MM.1S (cell line): ENCODE measurements at regions not wholly inside any gene's neighbourhood (a gene's known extent, or its start where the extent isn't known, plus 50 kb on each side); places are given as distances from the start of the nearest gene placed in this dataset.

Experiments used
- DNase-seq: peaks from one replicate; pipeline ENCODE4 v3.0.0-alpha.2; 2015
- H2AFZ ChIP-seq: fragments of 300-600 bp; sonication (generic); 2 replicates; pipeline ENCODE4 v1.6.0; 2016; ENCODE audit warnings: antibody characterized with exemption, low read length
- H3F3A ChIP-seq: fragments of 300-600 bp; sonication (generic); 2 replicates; pipeline ENCODE4 v1.6.1; 2016; ENCODE audit warnings: mild to moderate bottlenecking, antibody characterized with exemption, low read length, moderate library complexity, mixed read lengths; ENCODE audit not compliant: insufficient read depth
- H3K27ac ChIP-seq: fragments of 300-600 bp; sonication (generic); 2 replicates; pipeline ENCODE4 v1.5.1; 2016; ENCODE audit warnings: mild to moderate bottlenecking, low read length
- H3K27me3 ChIP-seq: fragments of 300-600 bp; sonication (generic); replicated peaks from 2 replicates; pipeline ENCODE4 v1.6.0; 2016; ENCODE audit warnings: low read length; ENCODE audit not compliant: insufficient read depth
- H3K36me3 ChIP-seq: fragments of 300-600 bp; sonication (generic); replicated peaks from 2 replicates; pipeline ENCODE4 v1.6.1; 2016; ENCODE audit warnings: mild to moderate bottlenecking, low read length, mixed read lengths; ENCODE audit not compliant: insufficient read depth
- H3K4me1 ChIP-seq: fragments of 300-600 bp; sonication (generic); 2 replicates; pipeline ENCODE4 v1.6.1; 2016; ENCODE audit warnings: low read length, mixed read lengths
- H3K4me2 ChIP-seq: fragments of 300-600 bp; sonication (generic); 2 replicates; pipeline ENCODE4 v1.6.0; 2016; ENCODE audit warnings: low read depth, low read length
- H3K4me3 ChIP-seq: fragments of 300-600 bp; sonication (generic); 2 replicates; pipeline ENCODE4 v1.5.1; 2016; ENCODE audit warnings: low read length, mixed read lengths
- H3K79me2 ChIP-seq: fragments of 300-600 bp; sonication (generic); 2 replicates; pipeline ENCODE4 v1.6.1; 2016; ENCODE audit warnings: mixed run types, low read length, mixed read lengths
- H3K9ac ChIP-seq: fragments of 300-600 bp; sonication (generic); 2 replicates; pipeline ENCODE4 v1.6.1; 2016; ENCODE audit warnings: low read length, mixed read lengths
- H3K9me2 ChIP-seq: fragments of 300-600 bp; sonication (generic); replicated peaks from 2 replicates; pipeline ENCODE4 v1.6.1; 2016; ENCODE audit warnings: mild to moderate bottlenecking, low read length, mixed read lengths; ENCODE audit not compliant: insufficient read depth
- H3K9me3 ChIP-seq: fragments of 300-600 bp; sonication (generic); replicated peaks from 2 replicates; pipeline ENCODE4 v1.6.1; 2016; ENCODE audit warnings: mild to moderate bottlenecking, low read length, mixed read lengths; ENCODE audit not compliant: insufficient read depth
- H4K20me1 ChIP-seq: fragments of 300-600 bp; sonication (generic); 2 replicates; pipeline ENCODE4 v1.6.1; 2016; ENCODE audit warnings: mild to moderate bottlenecking, low read length, moderate library complexity, mixed read lengths; ENCODE audit not compliant: insufficient read depth
- CTCF ChIP-seq: fragments of 300-600 bp; sonication (generic); IDR thresholded peaks from 2 replicates; pipeline ENCODE4 v1.5.1; 2016; ENCODE audit warnings: antibody characterized with exemption, low read length, mixed read lengths
- EZH2 ChIP-seq: fragments of 300-600 bp; sonication (generic); optimal IDR thresholded peaks from 2 replicates; pipeline ENCODE3; 2017; ENCODE audit warnings: low read depth, mild to moderate bottlenecking, antibody characterized with exemption, low read length, mixed read lengths
- EZH2phosphoT487 ChIP-seq: fragments of 300-600 bp; sonication (generic); IDR thresholded peaks from 2 replicates; pipeline ENCODE4 v1.6.1; 2018; ENCODE audit warnings: antibody characterized with exemption, low read length

- H2AFZ ChIP-seq, result no peak overlapping the region
Observed at GRCh38 chr11:28701760-28702449, 593.7 kb downstream of the METTL15 start.

GRCh38 chr11:28699701-28700100 lies 591.5 kb downstream of the METTL15 start:
- H3K4me2 ChIP-seq, result no peak overlapping the region
- no peak overlapping the region for H3K27ac ChIP-seq
- H3K4me3 ChIP-seq, result no peak overlapping the region
- TF ChIP-seq CTCF (no peak), EZH2phosphoT487 (no peak), EZH2 (no peak)
- H3K36me3 ChIP-seq, result no peaks in the 10 kb centered on the region
- H3F3A ChIP-seq, result no peaks in the 10 kb centered on the region
- H2AFZ ChIP-seq, result no peak overlapping the region
- no peaks in the 10 kb centered on the region for H3K79me2 ChIP-seq
- H3K9me3 ChIP-seq, result no peaks in the 10 kb centered on the region
- no peak for DNase-seq
- no peaks in the 10 kb centered on the region for H3K27me3 ChIP-seq
- H3K9ac ChIP-seq, result no peak overlapping the region
- no peaks in the 10 kb centered on the region for H3K4me1 ChIP-seq
- no peaks in the 10 kb centered on the region for H4K20me1 ChIP-seq
- H3K9me2 ChIP-seq, result no peaks in the 10 kb centered on the region

More at GRCh38 chr11:28701760-28702449, 593.7 kb downstream of the METTL15 start:
- Histone ChIP-seq H3K4me3 (no peak overlapping the region), H3K4me2 (no peak overlapping the region), H3K4me1 (no peaks in the 10 kb centered on the region), H3K79me2 (no peaks in the 10 kb centered on the region), H3K9me2 (no peaks in the 10 kb centered on the region), H3F3A (no peaks in the 10 kb centered on the region), H3K9ac (no peak overlapping the region), H3K9me3 (no peaks in the 10 kb centered on the region), H3K36me3 (no peaks in the 10 kb centered on the region), H3K27me3 (no peaks in the 10 kb centered on the region), H3K27ac (no peak overlapping the region), H4K20me1 (no peaks in the 10 kb centered on the region)
- DNase-seq, result no peak
- TF ChIP-seq EZH2, result no peak
- TF ChIP-seq CTCF, result no peak
- no peak for TF ChIP-seq EZH2phosphoT487

- no peak overlapping the region for H3K4me2 ChIP-seq
- H3K79me2 ChIP-seq, result no peaks in the 10 kb centered on the region
- H3K9me3 ChIP-seq, result no peaks in the 10 kb centered on the region
- DNase-seq, result peak; percentile 34
- no peaks in the 10 kb centered on the region for H3K4me1 ChIP-seq
- no peak overlapping the region for H2AFZ ChIP-seq
- no peaks in the 10 kb centered on the region for H3K27me3 ChIP-seq
- no peak overlapping the region for H3K4me3 ChIP-seq
- peak; percentile 80 for TF ChIP-seq CTCF
- no peak for TF ChIP-seq EZH2phosphoT487
- TF ChIP-seq EZH2, result no peak
- no peaks in the 10 kb centered on the region for H3F3A ChIP-seq
- no peaks in the 10 kb centered on the region for H3K9me2 ChIP-seq
- no peaks in the 10 kb centered on the region for H4K20me1 ChIP-seq
- no peak overlapping the region for H3K27ac ChIP-seq
- no peaks in the 10 kb centered on the region for H3K36me3 ChIP-seq
- no peak overlapping the region for H3K9ac ChIP-seq
Observed at GRCh38 chr11:28697920-28698827, 590.0 kb downstream of the METTL15 start.
